GM21723 (cell line): ENCODE measurements at regions not wholly inside any gene's neighbourhood (a gene's known extent, or its start where the extent isn't known, plus 50 kb on each side); places are given as distances from the start of the nearest gene placed in this dataset.
"Not testable (repeated sequence)": the region's sequence is repeated elsewhere in the genome, so short reads cannot be mapped to it uniquely, and the experiment has no call there.

Experiments used
- ATAC-seq: cut with Tn5 transposase; IDR thresholded peaks from one replicate; pipeline ENCODE4 v1.9.1; 2021; ENCODE audit warnings: mild to moderate bottlenecking, moderate library complexity; ENCODE audit not compliant: unreplicated experiment

DNA sequence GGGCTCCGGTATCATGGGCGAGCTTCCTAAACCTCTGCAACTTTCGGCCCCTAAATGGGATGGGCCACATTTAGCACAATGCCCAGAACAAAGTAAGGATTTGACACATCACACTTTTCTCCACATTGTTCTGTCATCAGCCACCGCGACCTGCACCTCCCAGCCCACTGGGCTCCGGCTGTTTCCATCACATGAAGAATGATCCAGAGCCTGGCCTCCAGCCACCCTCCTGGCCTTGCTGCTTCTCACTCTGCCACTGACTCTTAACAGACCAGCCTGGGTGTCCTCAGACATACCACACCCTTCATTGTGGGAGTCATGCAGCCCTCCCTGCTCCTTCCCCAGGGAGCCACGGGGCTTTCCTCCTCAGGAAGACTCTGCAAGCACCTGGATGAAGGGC lies 113.7 kb downstream of the IGLL1 start:
- no peak for ATAC-seq

DNA sequence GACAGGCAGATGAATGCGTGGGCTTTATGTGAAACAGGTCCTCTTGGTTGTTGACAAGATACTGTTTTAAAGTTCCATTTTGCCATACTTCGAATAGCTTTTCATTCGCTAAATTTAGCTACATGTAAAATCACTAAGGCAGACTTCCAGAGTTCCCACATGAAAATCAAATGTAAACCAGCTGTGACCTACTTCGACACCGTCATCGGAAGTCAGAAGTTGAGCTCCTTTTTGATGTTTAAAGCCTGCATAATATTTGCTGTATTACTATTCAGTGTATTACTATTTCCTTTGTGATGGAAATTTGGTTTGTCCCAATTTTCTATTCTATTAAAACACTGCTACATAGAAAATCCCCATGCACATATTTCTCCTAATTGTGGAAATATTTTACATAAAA lies 115.3 kb downstream of the IGLL1 start:
- ATAC-seq, result not testable (repeated sequence)

GRCh38 chr22:23460517-23461031 lies 119.5 kb downstream of the IGLL1 start:
- not testable (repeated sequence) for ATAC-seq

DNA sequence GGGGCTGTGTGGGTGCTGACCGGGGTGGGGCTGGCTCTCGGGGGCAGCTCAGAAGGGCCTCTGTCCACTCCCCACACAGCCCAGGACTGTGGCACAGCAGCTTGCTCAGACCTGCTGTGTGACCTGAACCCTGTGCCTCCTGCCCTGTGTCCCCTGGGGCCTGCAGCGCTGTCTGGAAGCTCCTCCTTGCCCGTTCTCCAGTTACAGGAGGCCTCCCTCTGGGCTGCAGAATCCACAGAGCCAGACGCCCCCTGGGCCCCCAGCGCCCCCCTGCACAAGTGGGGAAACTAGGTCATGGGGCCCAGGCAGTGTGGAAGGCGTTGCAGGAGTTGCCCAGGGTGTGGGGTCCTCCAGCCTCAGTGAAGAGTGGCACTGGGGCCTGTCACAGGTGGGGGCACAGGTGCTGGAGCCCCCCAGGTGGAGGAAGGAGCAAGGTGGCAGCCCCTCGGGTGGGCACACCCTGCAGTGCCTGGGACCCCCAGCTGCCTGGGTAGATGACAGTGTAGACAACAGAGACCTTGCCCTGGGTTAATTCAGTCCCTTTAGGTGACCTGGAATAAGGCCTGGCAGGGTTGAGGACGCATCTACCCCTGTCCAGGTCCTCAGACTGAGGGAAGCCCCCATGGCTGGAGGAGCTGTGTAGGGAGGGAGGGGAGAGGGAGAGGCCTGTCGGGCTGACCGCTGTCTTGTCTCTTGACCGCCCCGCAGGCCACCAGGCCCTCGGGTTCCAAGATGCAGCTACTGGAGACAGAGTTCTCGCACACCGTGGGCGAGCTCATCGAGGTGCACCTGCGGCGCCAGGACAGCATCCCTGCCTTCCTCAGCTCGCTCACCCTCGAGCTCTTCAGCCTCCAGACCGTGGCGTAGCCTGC lies 120.2 kb downstream of the IGLL1 start:
- not testable (repeated sequence) for ATAC-seq

- no peak for ATAC-seq
Measured at GRCh38 chr22:23458663-23459541, 121.2 kb downstream of the IGLL1 start.

DNA sequence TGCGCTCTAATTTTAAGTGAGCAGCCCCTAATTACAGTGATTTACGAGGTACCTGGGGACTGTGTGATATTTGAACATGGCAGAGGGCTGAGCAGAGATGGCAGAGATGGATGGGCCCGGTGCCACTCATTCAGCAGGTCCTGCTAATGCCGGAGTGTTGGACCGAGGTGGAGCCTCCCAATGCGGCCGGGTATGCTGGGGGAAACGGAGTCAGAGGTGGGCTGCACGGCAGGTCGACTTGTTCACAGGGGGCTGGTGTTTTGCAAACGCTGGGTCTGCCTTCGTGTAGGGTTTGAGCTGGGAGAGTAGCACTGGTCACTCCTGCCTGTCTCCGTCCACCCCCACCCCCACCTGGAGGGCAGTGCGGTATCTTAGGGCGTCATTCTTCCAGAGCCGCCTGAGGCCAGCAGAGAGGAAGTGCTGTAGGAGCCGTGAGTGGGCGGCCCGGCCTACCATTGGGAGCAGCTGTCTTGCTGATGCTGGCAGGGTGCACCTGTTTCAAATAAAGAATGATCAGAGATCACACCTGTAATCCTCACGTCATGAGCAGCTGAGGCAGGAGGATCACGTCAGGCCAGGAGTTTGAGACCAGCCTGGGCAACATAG lies 122.6 kb downstream of the IGLL1 start:
- ATAC-seq, result no peak

DNA sequence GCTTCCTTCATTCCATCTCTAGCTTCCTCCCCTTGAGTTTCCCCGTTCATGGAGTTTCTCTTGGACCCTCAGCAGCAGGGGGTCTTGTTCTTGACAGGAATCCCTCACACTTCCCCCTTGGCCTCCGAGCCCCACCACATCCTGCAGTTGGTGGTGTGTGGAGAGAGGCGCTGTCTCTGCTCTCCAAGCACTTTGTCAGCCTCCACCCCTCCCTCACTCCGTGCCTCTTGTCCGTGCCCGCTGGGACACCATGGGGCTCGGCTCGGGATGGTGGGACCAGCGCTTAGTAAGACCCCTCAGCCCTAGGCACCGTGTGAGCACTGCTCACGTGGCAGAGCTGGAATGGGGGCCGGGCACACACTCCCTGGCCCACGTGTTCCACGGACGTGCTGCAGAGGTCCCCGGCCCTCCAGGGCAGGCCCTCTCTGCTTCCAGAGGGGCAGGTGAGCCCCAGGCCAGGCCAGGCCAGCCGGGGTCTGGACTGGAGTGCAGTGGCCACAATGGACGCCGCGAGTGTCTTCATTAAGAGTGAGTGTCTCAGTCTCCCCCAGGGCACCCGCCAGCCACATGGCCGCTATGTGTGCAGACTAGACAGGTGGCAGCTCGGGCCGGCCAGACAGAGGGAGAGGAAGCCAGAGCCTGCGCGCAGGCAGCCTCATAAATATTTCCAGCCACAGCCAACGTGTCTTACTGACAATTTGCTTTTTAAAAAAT lies 123.3 kb downstream of the IGLL1 start:
- ATAC-seq, result not testable (repeated sequence)

DNA sequence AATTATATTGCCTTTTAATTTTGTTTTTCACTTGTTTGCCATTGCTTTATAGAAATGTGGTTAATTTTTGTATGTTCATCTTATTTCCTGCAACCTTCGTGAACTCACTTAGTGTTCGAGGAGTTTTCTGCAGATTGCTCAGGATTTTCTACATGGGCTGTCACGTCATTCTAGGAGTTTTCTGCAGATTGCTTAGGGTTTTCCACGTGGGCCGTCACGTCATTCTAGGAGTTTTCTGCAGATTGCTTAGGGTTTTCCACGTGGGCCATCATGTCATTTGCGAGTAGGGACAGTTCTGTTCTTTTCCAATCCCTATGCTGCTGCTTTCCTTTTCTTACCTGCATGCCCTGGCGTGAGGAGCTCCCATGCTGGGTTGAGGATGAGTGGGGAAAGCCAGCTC lies 125.7 kb downstream of the IGLL1 start:
- ATAC-seq, result not testable (repeated sequence)

DNA sequence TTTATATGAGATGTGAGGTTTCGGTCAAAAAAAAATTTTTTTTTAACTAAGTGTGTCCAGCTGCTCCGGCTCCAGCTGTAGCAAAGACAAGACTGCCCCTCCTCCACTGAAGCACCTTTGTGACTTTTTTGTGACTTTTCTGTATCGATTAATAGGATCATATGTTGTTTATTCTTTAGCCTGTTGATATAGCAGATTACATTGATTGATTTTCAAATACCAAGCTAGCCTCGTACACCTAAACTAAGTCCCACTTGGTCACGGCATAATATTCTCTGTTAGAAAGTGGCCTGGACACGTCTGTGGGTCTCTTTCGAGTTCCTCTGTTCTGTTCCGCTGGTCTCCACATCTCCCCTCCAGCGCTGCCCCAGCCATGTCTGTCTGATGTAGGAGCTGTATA lies 126.8 kb downstream of the IGLL1 start:
- no peak for ATAC-seq

GRCh38 chr22:23452231-23453010 lies 127.7 kb downstream of the IGLL1 start:
- no peak for ATAC-seq

- not testable (repeated sequence) for ATAC-seq
Measured at GRCh38 chr22:23451452-23452230, 128.4 kb downstream of the IGLL1 start.

DNA sequence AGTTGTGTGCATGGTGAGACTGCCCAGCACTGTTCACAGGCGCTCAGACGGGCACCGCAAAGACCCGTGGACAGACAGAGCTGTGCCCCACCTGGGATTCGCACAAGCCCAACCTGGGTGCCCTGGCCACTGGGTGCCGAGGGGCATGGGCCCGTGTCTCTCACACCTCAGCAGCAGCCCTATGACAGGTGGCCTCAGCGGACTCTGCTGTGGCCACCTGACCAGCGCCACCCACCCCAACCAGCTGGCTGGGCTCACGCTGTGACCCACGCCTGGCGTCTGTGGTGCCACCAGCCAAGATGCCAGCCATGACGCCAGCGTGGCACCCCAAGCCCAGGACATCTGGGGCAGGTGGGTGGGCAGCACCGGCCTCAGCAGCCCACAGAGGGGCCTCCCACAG lies 129.3 kb downstream of the IGLL1 start:
- ATAC-seq, result not testable (repeated sequence)

DNA sequence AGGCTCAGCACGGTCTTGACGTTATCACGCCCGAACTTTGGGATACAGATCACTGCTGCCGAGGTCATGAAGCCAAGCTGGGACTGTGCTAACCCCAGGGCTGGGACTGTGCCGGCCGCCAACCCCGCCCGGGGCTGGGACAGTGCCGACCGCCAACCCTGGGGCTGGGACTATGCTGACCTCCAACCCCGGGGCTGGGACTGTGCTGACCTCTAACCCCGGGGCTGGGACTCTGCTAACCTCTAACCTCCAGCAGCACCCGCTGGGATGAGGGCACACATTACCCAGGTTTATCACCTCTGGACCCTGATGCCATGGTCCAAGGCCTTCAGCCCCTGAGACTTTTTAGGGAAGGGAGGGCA lies 129.7 kb downstream of the IGLL1 start:
- no peak for ATAC-seq

GRCh38 chr22:23449748-23450433 lies 130.2 kb downstream of the IGLL1 start:
- ATAC-seq, result not testable (repeated sequence)

GRCh38 chr22:23448499-23449288 lies 131.4 kb downstream of the IGLL1 start:
- ATAC-seq, result not testable (repeated sequence)

GRCh38 chr22:23446796-23447350 lies 133.2 kb downstream of the IGLL1 start:
- ATAC-seq, result no peak

- ATAC-seq, result not testable (repeated sequence)
Measured at GRCh38 chr22:23446194-23446593, 133.9 kb downstream of the IGLL1 start.
